Stimulated activated CD4-positive, alpha-beta T cell treated with anti-CD3 and anti-CD28 coated beads, TNF-alpha, amount 100 ng/mL, for 48 hours (primary cell): ENCODE measurements at regions not wholly inside any gene's neighbourhood (a gene's known extent, or its start where the extent isn't known, plus 50 kb on each side); places are given as distances from the start of the nearest gene placed in this dataset.
"Not testable (repeated sequence)": the region's sequence is repeated elsewhere in the genome, so short reads cannot be mapped to it uniquely, and the experiment has no call there.

Experiments used
- DNase-seq, 3 donors: peaks; one replicate each; pipeline ENCODE4 v3.0.0-alpha.2; 2020; ENCODE audit warnings: low read depth in 3 of 3

DNA sequence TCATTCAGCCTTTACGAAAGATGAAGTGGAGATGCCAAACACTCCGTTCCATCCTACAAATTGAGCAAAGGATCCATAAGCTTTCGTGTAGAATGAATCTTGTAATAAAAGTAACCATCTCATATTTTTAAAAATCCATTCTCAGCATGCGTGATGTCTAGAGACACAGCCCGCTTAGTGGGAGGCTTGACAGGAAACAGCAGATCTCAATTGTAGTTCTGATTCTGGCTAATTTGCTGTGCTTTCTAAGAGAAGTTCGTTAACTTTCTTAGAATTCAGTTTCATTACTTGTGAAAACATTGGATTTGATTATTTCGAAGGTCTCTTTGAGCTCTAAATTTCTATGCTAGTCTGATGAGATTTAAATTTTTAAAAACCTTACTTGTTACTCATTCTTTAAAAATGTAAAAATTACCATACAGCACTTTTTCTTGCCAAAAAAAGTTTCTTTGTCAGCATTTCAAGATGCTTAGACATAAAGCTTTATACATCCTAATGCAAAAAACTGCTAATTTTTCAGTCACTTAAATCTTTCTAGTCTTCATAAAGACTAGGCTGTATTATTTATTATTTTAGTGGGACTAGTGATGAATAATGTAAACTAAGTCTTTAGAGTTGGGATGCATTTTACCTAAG is 66.9 kb upstream of the NEIL3 start:
- no peak for DNase-seq

- DNase-seq: no peak
Observed at GRCh38 chr4:177246641-177247584, 62.8 kb upstream of the NEIL3 start.

DNA sequence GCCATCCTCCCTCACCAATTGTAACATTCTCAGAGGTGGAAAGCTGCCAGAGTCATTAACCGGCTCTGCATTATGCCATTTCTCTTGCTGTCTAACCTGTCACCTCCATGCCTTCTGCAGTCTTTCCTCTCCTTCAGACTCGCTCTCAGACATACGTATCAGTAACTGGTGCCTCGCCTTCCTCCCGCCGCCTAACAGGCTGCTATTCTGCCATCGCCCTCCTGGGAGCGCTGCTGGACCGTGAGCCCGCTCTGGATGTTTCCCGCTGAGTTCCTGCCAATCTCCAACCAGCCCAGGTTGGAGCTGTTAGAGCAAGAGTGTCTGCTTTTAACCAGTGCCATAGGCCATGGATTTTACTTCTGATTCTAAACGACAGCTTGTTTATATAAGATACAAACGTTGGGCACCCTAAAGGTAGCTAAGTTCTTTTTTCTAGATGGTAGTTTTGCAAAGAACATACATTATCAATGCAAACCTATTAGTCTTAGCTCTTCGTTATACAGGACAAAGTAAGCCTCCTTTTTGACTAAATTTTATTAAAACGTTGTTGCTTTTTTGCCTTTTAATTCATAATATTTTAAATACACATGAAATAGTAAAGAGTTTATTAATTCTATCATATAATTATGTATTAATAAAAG is 59.5 kb upstream of the NEIL3 start:
- DNase-seq: peak; percentile 20 to 38 (median 37)

DNA sequence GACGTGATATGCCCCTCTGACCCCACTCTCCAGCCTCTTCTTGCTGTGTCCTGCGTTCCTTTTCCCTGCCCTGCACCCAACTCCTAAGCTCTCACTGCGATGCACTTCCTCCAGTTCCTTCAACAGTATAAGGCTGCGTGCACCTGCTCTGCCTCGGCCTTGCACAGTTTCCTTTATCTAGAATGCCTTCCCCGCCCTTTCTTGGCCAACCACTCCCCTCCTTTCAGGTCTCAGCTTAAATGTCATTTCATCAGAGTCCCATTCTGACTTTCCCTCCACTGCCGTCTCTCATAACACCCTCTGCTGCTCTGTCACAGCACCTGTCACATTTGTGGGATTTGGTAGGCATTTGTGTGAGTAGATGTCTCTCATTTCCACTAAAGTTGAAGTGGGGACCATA is 58.4 kb upstream of the NEIL3 start:
- peak in 1 of 3 donors; percentile 3 for DNase-seq

GRCh38 chr4:177255359-177255758 is 54.3 kb upstream of the NEIL3 start:
- DNase-seq: no peak

DNA sequence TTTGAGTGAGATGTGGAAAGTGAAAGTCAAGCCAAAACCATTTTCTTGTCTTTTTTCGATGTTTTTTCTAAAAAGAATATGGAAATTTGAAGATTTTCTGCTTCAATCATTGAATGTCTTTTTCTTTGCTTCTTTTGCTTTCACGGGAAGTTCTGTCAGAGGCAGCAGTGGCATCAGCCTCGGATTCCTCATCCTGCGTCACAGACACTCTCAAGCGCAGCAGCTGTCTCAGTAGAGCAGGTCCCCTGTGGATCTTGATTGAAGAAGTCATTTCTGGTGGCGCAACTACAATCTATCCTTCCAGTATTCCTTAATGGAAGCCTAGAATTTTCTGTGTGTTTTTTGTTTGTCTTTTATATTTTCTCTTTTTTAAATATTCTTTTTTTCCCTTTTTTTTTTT is 52.7 kb upstream of the NEIL3 start:
- no peak for DNase-seq

GRCh38 chr4:177259466-177259865 is 50.2 kb upstream of the NEIL3 start:
- not testable (repeated sequence) for DNase-seq
